ENCODE measurements at regions not wholly inside any gene's neighbourhood (a gene's known extent, or its start where the extent isn't known, plus 50 kb on each side); places are given as distances from the start of the nearest gene placed in this dataset.
A peak's percentile ranks its signal among the peaks of the same experiment; 100 is the strongest.

GRCh38 chr2:136378712-136379595 lies 261.0 kb upstream of the CXCR4 start:
- Histone ChIP-seq H3K4me1 (no peaks in the 10 kb centered on the region), H3K36me3 (no peaks in the 10 kb centered on the region), H3K4me3 (no peak overlapping the region), H3K9me3 (no peaks in the 10 kb centered on the region), H3K27me3 (no peaks in the 10 kb centered on the region), H3K27ac (no peak overlapping the region)
- peak in 1 of 3 donors; percentile 36 for DNase-seq
- intact Hi-C loops (cut with DNase I) = no loop called here
- peak; percentile 76 to 83 (median 80) for ATAC-seq
- 42% methylated on average over 4 of the region's 4 CpGs for WGBS (ENCODE audit: insufficient coverage, low coverage, low lambda C conversion rate, missing lambda C conversion rate)
- TF ChIP-seq POLR2A (IDR thresholded peaks at IDR 0.05) (no peak), CTCF (IDR thresholded peaks at IDR 0.05) (peak; percentile 60 to 77 (median 70))

GRCh38 chr2:136377423-136378382 lies 259.8 kb upstream of the CXCR4 start:
- Histone ChIP-seq H3K27ac (no peak overlapping the region), H3K36me3 (no peaks in the 10 kb centered on the region), H3K9me3 (no peaks in the 10 kb centered on the region), H3K27me3 (no peaks in the 10 kb centered on the region), H3K4me1 (no peaks in the 10 kb centered on the region), H3K4me3 (no peak overlapping the region)
- intact Hi-C loops (cut with DNase I) = no loop called here
- no peak for ATAC-seq
- WGBS (ENCODE audit: insufficient coverage, low coverage, low lambda C conversion rate, missing lambda C conversion rate) = 70% methylated on average over 7 of the region's 7 CpGs
- DNase-seq = no peak
- TF ChIP-seq POLR2A (IDR thresholded peaks at IDR 0.05) (no peak), CTCF (IDR thresholded peaks at IDR 0.05) (no peak)

GRCh38 chr2:136376798-136377211 lies 258.9 kb upstream of the CXCR4 start:
- intact Hi-C loops (cut with DNase I) = no loop called here
- ATAC-seq = peak in 2 of 4 donors; percentile 32 to 35
- DNase-seq = no peak
- WGBS (ENCODE audit: insufficient coverage, low coverage, low lambda C conversion rate, missing lambda C conversion rate) = 42% methylated on average over 6 of the region's 6 CpGs
- Histone ChIP-seq H3K4me1 (no peaks in the 10 kb centered on the region), H3K36me3 (no peaks in the 10 kb centered on the region), H3K9me3 (no peaks in the 10 kb centered on the region), H3K4me3 (no peak overlapping the region), H3K27me3 (no peaks in the 10 kb centered on the region), H3K27ac (no peak overlapping the region)
- no peak for TF ChIP-seq CTCF (IDR thresholded peaks at IDR 0.05)
- TF ChIP-seq POLR2A (IDR thresholded peaks at IDR 0.05) = no peak

- DNase-seq = no peak
- 71% methylated on average over 5 of the region's 6 CpGs for WGBS (ENCODE audit: insufficient coverage, low coverage, low lambda C conversion rate, missing lambda C conversion rate)
- H3K4me3 ChIP-seq = no peak overlapping the region
- TF ChIP-seq POLR2A (IDR thresholded peaks at IDR 0.05) (no peak), CTCF (IDR thresholded peaks at IDR 0.05) (no peak)
- ATAC-seq = no peak
- no peaks in the 10 kb centered on the region for H3K27me3 ChIP-seq
- no peaks in the 10 kb centered on the region for H3K4me1 ChIP-seq
- H3K36me3 ChIP-seq = no peaks in the 10 kb centered on the region
- no peaks in the 10 kb centered on the region for H3K9me3 ChIP-seq
- no peak overlapping the region for H3K27ac ChIP-seq
- intact Hi-C loops (cut with DNase I) = no loop called here
Observed at GRCh38 chr2:136376211-136376610, 258.3 kb upstream of the CXCR4 start.

Data from right lobe of liver (tissue), 6 donors.